Panc1 (cell line): ENCODE measurements at regions not wholly inside any gene's neighbourhood (a gene's known extent, or its start where the extent isn't known, plus 50 kb on each side); places are given as distances from the start of the nearest gene placed in this dataset.

ENCODE experiments used
- ATAC-seq: fragments of 200-7000 bp; cut with Tn5 transposase; 2 replicates; pipeline ENCODE4 v1.9.1; 2020; ENCODE audit warnings: mild to moderate bottlenecking, moderate library complexity
- BruUV-seq: library from RNA; stranded (reverse); fragments of 400-500 nt; replicated peaks from 2 replicates; lab custom pipeline; 2021; lab: Mats Ljungman, UMichigan
- CTCF ChIA-PET: fragments of 300-600 bp; sonication (Branson Sonifier 250); formaldehyde crosslinking; loops from one replicate; lab custom pipeline; 2022; ENCODE audit warnings: antibody characterized with exemption; lab: Charles Lee
- POLR2A ChIA-PET: fragments of 300-600 bp; sonication (Branson Sonifier 250); formaldehyde crosslinking; loops from one replicate; lab custom pipeline; 2022; ENCODE audit warnings: antibody characterized with exemption; lab: Charles Lee
- DNase-seq: peaks from one replicate; pipeline ENCODE4 v3.0.0-alpha.2; 2010; ENCODE audit warnings: low read depth, low spot score
- H3K27ac ChIP-seq: 2 replicates; pipeline ENCODE4 v1.5.1; 2011; ENCODE audit warnings: mild to moderate bottlenecking, low read length, inconsistent platforms
- H3K27me3 ChIP-seq: fragments of 200-500 bp; sonication (Bioruptor generic); 2 replicates; pipeline ENCODE4 v1.6.0; 2014; ENCODE audit warnings: low read length, inconsistent platforms; ENCODE audit not compliant: control insufficient read depth, insufficient read depth
- H3K36me3 ChIP-seq: fragments of 200-500 bp; sonication (Bioruptor generic); 2 replicates; pipeline ENCODE4 v1.5.1; 2014; ENCODE audit warnings: inconsistent platforms, mild to moderate bottlenecking, low read length, moderate library complexity; ENCODE audit not compliant: control insufficient read depth, insufficient read depth
- H3K4me1 ChIP-seq: 2 replicates; pipeline ENCODE4 v1.5.1; 2011; ENCODE audit warnings: inconsistent platforms, mild to moderate bottlenecking, low read length, moderate library complexity; ENCODE audit not compliant: control insufficient read depth, insufficient read depth
- H3K4me3 ChIP-seq, 2 experiments: 2 replicates each; pipeline ENCODE4 v1.5.1; 2011 to 2012; ENCODE audit warnings: low read depth in 2 of 2, low read length in 2 of 2, mild to moderate bottlenecking in 2 of 2, inconsistent platforms in 1 of 2, moderate library complexity in 1 of 2
- H3K9me3 ChIP-seq: fragments of 200-500 bp; sonication (Bioruptor generic); 2 replicates; pipeline ENCODE4 v1.5.1; 2014; ENCODE audit warnings: low read depth, mild to moderate bottlenecking, inconsistent platforms, low read length, moderate library complexity; ENCODE audit not compliant: control insufficient read depth, insufficient read depth
- POLR2AphosphoS5 ChIP-seq: IDR thresholded peaks from 2 replicates; pipeline ENCODE4 v1.6.1; 2012; ENCODE audit warnings: mild to moderate bottlenecking, low read depth, low read length, moderate library complexity
- SIN3A ChIP-seq: IDR thresholded peaks from 2 replicates; pipeline ENCODE4 v1.6.1; 2012; ENCODE audit warnings: low read depth, mild to moderate bottlenecking, low read length, moderate library complexity, borderline replicate concordance; ENCODE audit not compliant: insufficient read depth
- TCF7L2 ChIP-seq: IDR thresholded peaks from 2 replicates; pipeline ENCODE4 v1.6.1; 2011; ENCODE audit warnings: mild to moderate bottlenecking, low read depth, low read length, inconsistent platforms
- in situ Hi-C: cut with HindIII; loops from 2 replicates; pipeline ENCODE4 v1.10.0; 2016; ENCODE audit warnings: low sequenced_read_pairs, low pct_unique_long_range_greater_than_20kb
- intact Hi-C: fragments of 100-400 bp; cut with micrococcal nuclease; formaldehyde crosslinking; loops from one replicate; pipeline ENCODE4 v1.10.0; 2022; ENCODE audit not compliant: unreplicated experiment
- TF ChIP-seq, protein P1 (sequence below), 2 experiments: IDR thresholded peaks; 2 replicates each; pipeline ENCODE4 v1.6.1; 2011 to 2012; ENCODE audit warnings: low read depth in 2 of 2, control low read depth in 1 of 2, low read length in 1 of 2, mild to moderate bottlenecking in 1 of 2, moderate library complexity in 1 of 2; ENCODE audit not compliant: insufficient read depth in 1 of 2
- TF ChIP-seq, protein P2 (sequence below): fragments of 450-650 bp; IDR thresholded peaks from 2 replicates; pipeline ENCODE4 v1.5.1; 2017; ENCODE audit warnings: mild to moderate bottlenecking

DNA sequence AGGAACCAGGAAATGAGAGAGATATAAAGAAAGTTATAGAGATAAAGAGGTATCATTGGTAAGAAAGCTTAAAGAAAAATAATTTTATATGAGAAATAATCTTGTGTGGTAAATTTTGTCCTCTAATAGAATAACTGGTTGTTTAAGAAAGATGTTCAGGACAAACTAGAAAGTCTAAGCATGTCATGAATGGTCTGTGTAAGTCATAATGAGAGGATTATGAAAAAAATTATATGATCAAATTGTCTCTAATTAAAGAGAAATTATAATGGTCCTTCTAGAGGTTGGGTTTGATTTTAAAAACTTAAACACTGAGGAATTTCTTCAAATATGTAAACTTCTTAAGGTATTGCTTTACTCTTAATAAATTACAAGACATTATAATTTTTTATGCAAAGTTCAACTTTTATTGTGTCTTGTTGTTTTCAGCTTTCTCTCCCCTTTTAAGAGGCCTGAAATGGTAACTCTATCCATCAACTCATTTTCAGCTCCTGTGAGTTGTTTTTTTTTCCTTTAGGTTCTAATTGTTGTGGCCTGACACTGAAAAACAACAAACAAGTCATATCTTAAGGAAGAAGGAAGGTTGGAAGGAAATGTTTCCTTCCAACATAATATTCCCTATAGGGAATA, 88.2 kb upstream of the CNOT2 start:
- POLR2A ChIA-PET, result no interaction called here
- Histone ChIP-seq H3K36me3 (no peaks in the 10 kb centered on the region), H3K27me3 (no peaks in the 10 kb centered on the region), H3K4me3 (no peak overlapping the region), H3K9me3 (peaks cover 22% of the 10 kb centered on the region), H3K4me1 (no peaks in the 10 kb centered on the region), H3K27ac (no peak overlapping the region)
- intact Hi-C loops (no loop called here), in situ Hi-C loops (no loop called here)
- no TSS peak for BruUV-seq
- DNase-seq (no peak), ATAC-seq (no peak)
- TF ChIP-seq, protein P1, sequence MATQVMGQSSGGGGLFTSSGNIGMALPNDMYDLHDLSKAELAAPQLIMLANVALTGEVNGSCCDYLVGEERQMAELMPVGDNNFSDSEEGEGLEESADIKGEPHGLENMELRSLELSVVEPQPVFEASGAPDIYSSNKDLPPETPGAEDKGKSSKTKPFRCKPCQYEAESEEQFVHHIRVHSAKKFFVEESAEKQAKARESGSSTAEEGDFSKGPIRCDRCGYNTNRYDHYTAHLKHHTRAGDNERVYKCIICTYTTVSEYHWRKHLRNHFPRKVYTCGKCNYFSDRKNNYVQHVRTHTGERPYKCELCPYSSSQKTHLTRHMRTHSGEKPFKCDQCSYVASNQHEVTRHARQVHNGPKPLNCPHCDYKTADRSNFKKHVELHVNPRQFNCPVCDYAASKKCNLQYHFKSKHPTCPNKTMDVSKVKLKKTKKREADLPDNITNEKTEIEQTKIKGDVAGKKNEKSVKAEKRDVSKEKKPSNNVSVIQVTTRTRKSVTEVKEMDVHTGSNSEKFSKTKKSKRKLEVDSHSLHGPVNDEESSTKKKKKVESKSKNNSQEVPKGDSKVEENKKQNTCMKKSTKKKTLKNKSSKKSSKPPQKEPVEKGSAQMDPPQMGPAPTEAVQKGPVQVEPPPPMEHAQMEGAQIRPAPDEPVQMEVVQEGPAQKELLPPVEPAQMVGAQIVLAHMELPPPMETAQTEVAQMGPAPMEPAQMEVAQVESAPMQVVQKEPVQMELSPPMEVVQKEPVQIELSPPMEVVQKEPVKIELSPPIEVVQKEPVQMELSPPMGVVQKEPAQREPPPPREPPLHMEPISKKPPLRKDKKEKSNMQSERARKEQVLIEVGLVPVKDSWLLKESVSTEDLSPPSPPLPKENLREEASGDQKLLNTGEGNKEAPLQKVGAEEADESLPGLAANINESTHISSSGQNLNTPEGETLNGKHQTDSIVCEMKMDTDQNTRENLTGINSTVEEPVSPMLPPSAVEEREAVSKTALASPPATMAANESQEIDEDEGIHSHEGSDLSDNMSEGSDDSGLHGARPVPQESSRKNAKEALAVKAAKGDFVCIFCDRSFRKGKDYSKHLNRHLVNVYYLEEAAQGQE (IDR thresholded peaks at IDR 0.05; ENCODE audit: insufficient read depth in 1 of 2, low read depth in 2 of 2, low read length in 1 of 2), result no peak
- TF ChIP-seq SIN3A (no peak), POLR2AphosphoS5 (no peak), TCF7L2 (no peak)
- TF ChIP-seq, protein P2, sequence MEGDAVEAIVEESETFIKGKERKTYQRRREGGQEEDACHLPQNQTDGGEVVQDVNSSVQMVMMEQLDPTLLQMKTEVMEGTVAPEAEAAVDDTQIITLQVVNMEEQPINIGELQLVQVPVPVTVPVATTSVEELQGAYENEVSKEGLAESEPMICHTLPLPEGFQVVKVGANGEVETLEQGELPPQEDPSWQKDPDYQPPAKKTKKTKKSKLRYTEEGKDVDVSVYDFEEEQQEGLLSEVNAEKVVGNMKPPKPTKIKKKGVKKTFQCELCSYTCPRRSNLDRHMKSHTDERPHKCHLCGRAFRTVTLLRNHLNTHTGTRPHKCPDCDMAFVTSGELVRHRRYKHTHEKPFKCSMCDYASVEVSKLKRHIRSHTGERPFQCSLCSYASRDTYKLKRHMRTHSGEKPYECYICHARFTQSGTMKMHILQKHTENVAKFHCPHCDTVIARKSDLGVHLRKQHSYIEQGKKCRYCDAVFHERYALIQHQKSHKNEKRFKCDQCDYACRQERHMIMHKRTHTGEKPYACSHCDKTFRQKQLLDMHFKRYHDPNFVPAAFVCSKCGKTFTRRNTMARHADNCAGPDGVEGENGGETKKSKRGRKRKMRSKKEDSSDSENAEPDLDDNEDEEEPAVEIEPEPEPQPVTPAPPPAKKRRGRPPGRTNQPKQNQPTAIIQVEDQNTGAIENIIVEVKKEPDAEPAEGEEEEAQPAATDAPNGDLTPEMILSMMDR, result no peak
- CTCF ChIA-PET, result no interaction called here

DNA sequence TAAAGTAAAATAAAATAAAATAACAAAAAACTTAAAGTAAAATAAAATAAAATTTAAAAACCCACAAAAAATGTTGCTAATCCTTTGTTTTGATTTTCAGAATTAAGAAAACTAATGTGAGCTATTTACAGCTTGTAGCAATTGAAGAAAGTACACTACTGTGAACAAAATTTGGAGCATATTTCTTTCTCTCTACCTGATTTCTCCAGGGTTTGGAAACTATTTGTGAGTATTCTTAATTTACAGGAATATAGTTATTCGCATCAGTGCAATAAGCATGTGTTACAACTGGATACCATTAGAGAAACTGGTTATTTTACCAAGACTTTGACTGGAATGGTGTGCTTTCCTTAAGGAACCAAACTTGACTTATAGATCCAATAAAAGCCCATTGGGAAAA, 86.1 kb upstream of the CNOT2 start:
- BruUV-seq, result no TSS peak

DNA sequence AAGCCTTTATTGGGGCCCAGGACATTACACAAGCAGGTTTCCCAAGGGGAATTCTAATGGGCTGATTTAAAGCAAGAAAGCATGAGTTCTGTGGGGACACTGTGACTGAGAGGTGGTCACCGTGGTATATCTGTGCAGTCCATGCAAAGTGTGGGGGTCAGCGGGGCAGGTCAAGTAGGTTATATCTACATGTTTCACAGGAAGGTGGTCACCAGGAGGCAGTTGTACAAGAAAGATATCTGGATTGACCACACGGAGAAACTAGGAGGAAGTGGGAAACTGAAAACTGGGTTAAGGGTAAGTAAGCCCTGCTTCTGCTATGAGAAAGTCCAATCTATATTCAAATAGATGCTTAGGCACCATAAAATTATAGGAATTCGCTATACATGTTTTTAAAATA, 77.8 kb upstream of the CNOT2 start:
- no peaks in the 10 kb centered on the region for H3K4me1 ChIP-seq
- BruUV-seq, result no TSS peak
- no peak for TF ChIP-seq POLR2AphosphoS5
- in situ Hi-C loops, result no loop called here
- no peak overlapping the region for H3K27ac ChIP-seq
- CTCF ChIA-PET, result no interaction called here
- no peak overlapping the region for H3K4me3 ChIP-seq
- POLR2A ChIA-PET, result no interaction called here
- no peaks in the 10 kb centered on the region for H3K9me3 ChIP-seq
- H3K27me3 ChIP-seq, result no peaks in the 10 kb centered on the region
- intact Hi-C loops, result loop anchor here (5.0 kb wide), 1 partner anchor 547 kb away; no protein-coding TSS in a partner anchor
- ATAC-seq, result no peak
- no peak for DNase-seq
- H3K36me3 ChIP-seq, result no peaks in the 10 kb centered on the region

More for the DNA sequence above, 86.1 kb upstream of the CNOT2 start:
- intact Hi-C loops (no loop called here), in situ Hi-C loops (no loop called here)
- H3K4me1 ChIP-seq, result no peaks in the 10 kb centered on the region
- H3K27ac ChIP-seq, result no peak overlapping the region
- H3K27me3 ChIP-seq, result no peaks in the 10 kb centered on the region
- CTCF ChIA-PET, result no interaction called here
- H3K4me3 ChIP-seq, result no peak overlapping the region
- POLR2A ChIA-PET, result no interaction called here
- H3K9me3 ChIP-seq, result peaks cover 22% of the 10 kb centered on the region
- no peak for TF ChIP-seq TCF7L2
- ATAC-seq (no peak), DNase-seq (no peak)
- no peaks in the 10 kb centered on the region for H3K36me3 ChIP-seq
